ENCODE measurements at regions not wholly inside any gene's neighbourhood (a gene's known extent, or its start where the extent isn't known, plus 50 kb on each side); places are given as distances from the start of the nearest gene placed in this dataset.

GRCh38 chr3:102180280-102180931, 254.4 kb upstream of the ZPLD1 start:
- FAIRE-seq (no peak), DNase-seq (ENCODE audit: low read depth, low spot score) (no peak), ATAC-seq (peak; percentile 45)
- in situ Hi-C loops (cut with MboI) = no loop called here
- intact Hi-C loops (cut with micrococcal nuclease; ENCODE audit: unreplicated experiment) = no loop called here
- Histone ChIP-seq H4K20me1 (ENCODE audit: control insufficient read depth, insufficient read depth) (no peaks in the 10 kb centered on the region), H3K4me1 (ENCODE audit: control insufficient read depth, insufficient read depth, low read length) (peaks cover 14% of the 10 kb centered on the region), H3K27me3 (replicated peaks in 1 of 2; ENCODE audit: control insufficient read depth in 2 of 2, insufficient read depth in 2 of 2, low read length in 1 of 2) (no peaks in the 10 kb centered on the region), H3K36me3 (ENCODE audit: control insufficient read depth in 2 of 2, insufficient read depth in 2 of 2, low read length in 1 of 2) (no peaks in the 10 kb centered on the region), H3K9ac (ENCODE audit: control insufficient read depth, insufficient read depth, low read length) (no peak overlapping the region), H3K4me3 (no peak overlapping the region), H3K4me2 (ENCODE audit: control insufficient read depth, insufficient read depth) (peak overlapping the region; percentile 72), H2AFZ (ENCODE audit: control insufficient read depth, low read depth, low read length) (peak overlapping the region; percentile 59), H3K79me2 (ENCODE audit: control insufficient read depth, insufficient read depth, low read length) (no peaks in the 10 kb centered on the region), H3K9me3 (replicated peaks; ENCODE audit: control insufficient read depth, insufficient read depth, low read length) (no peaks in the 10 kb centered on the region; the same call in 2 of the 3 replicates), H3K27ac (ENCODE audit: control insufficient read depth, insufficient read depth) (peak overlapping the region; percentile 25)
- TF ChIP-seq EZH2 (IDR thresholded peaks at IDR 0.05; ENCODE audit: borderline replicate concordance, control insufficient read depth, low read depth, low read length) (no peak), SMARCA5 (IDR thresholded peaks at IDR 0.05) (no peak), IRF4 (IDR thresholded peaks at IDR 0.05; ENCODE audit: low read depth, low read length) (no peak), CHD1 (IDR thresholded peaks at IDR 0.05; ENCODE audit: low read depth, low read length) (no peak), E2F8 (IDR thresholded peaks at IDR 0.05; ENCODE audit: low read depth, partially characterized antibody) (no peak), NR2F1 (conservative IDR thresholded peaks at IDR 0.05) (no peak), CEBPZ (IDR thresholded peaks at IDR 0.05; ENCODE audit: low read depth, low read length) (no peak), TCF3 (IDR thresholded peaks at IDR 0.05; ENCODE audit: borderline replicate concordance, insufficient read depth, low read depth, low read length) (no peak), HDGF (IDR thresholded peaks at IDR 0.05) (no peak), RELA (IDR thresholded peaks at IDR 0.05; ENCODE audit: borderline replicate concordance, partially characterized antibody) (no peak), CREB1 (IDR thresholded peaks at IDR 0.05; ENCODE audit: low read depth) (no peak), ZSCAN29 (IDR thresholded peaks at IDR 0.05) (no peak), TARDBP (IDR thresholded peaks at IDR 0.05; ENCODE audit: borderline replicate concordance) (no peak)
- ChIA-PET POLR2A (interaction anchor here (0.7 kb wide), 2 partner anchors 61 to 341 kb away, joined by 3 read pairs; no protein-coding TSS in a partner anchor), SMC1A (ENCODE audit: uncharacterized antibody, unreplicated experiment) (interaction anchor here (0.6 to 2.9 kb wide), 14 partner anchors 11 to 378 kb away, joined by 3 to 9 read pairs (median 3); no protein-coding TSS in a partner anchor), CTCF (interaction anchor here (1.0 to 5.2 kb wide), 6 partner anchors 13 to 378 kb away, joined by 3 to 21 read pairs (median 4); no protein-coding TSS in a partner anchor), RAD21 (ENCODE audit: unreplicated experiment) (interaction anchor here (1.0 to 1.8 kb wide), 5 partner anchors 13 to 280 kb away, joined by 3 to 6 read pairs (median 3); no protein-coding TSS in a partner anchor)
- BruUV-seq (replicated peaks) = no TSS peak
- 41% methylated on average over 7 of the region's 7 CpGs for WGBS (ENCODE audit: insufficient coverage, insufficient replicate concordance, low lambda C conversion rate, missing lambda C conversion rate)
